GM12873 (cell line): ENCODE measurements at regions not wholly inside any gene's neighbourhood (a gene's known extent, or its start where the extent isn't known, plus 50 kb on each side); places are given as distances from the start of the nearest gene placed in this dataset.

ENCODE experiments used
- CTCF ChIP-seq: IDR thresholded peaks from 2 replicates; pipeline ENCODE4 v1.5.1; 2012; ENCODE audit warnings: low read depth, mild to moderate bottlenecking, moderate library complexity, low read length, control low read depth; ENCODE audit not compliant: insufficient read depth; ENCODE audit errors: missing control alignments

- no peak for TF ChIP-seq CTCF
These were observed 72.8 kb upstream of the MC4R start for GRCh38 chr18:60445341-60445740.

GRCh38 chr18:60446821-60447220 is 74.2 kb upstream of the MC4R start:
- TF ChIP-seq CTCF = no peak

GRCh38 chr18:60448487-60449267 is 76.1 kb upstream of the MC4R start:
- TF ChIP-seq CTCF = no peak

GRCh38 chr18:60452421-60452820 is 79.8 kb upstream of the MC4R start:
- TF ChIP-seq CTCF = no peak

- no peak for TF ChIP-seq CTCF
These were observed 94.1 kb upstream of the MC4R start for GRCh38 chr18:60466677-60467076.

GRCh38 chr18:60469387-60470100 is 97.0 kb upstream of the MC4R start:
- no peak for TF ChIP-seq CTCF

- no peak for TF ChIP-seq CTCF
These were observed 99.1 kb upstream of the MC4R start for GRCh38 chr18:60471652-60472051.
